GM21381 (cell line): ENCODE measurements at regions not wholly inside any gene's neighbourhood (a gene's known extent, or its start where the extent isn't known, plus 50 kb on each side); places are given as distances from the start of the nearest gene placed in this dataset.
"Not testable (repeated sequence)": the region's sequence is repeated elsewhere in the genome, so short reads cannot be mapped to it uniquely, and the experiment has no call there.

Experiments
- ATAC-seq: cut with Tn5 transposase; IDR thresholded peaks from one replicate; pipeline ENCODE4 v1.9.1; 2021; ENCODE audit warnings: mild to moderate bottlenecking, moderate library complexity; ENCODE audit not compliant: unreplicated experiment

DNA sequence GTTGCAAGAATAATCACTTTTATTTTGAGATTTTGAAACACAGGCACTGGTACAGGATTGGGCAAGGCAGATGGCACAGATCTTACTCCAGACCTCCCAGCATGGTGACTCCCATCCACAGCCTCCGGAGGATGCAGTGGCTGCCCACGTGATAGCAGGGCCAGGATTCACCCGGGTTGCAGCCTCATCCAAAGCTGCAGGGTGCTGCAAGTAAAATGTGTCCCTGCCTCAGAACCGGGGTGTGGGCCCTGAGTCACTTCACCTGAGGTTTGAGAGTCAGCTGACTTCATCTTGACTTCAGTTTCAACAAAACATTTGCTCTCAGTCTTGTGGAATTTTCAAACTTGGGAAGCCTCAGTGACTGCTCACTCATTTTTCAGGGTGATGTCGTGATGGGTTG lies 201.9 kb downstream of the FGF9 start:
- no peak for ATAC-seq

DNA sequence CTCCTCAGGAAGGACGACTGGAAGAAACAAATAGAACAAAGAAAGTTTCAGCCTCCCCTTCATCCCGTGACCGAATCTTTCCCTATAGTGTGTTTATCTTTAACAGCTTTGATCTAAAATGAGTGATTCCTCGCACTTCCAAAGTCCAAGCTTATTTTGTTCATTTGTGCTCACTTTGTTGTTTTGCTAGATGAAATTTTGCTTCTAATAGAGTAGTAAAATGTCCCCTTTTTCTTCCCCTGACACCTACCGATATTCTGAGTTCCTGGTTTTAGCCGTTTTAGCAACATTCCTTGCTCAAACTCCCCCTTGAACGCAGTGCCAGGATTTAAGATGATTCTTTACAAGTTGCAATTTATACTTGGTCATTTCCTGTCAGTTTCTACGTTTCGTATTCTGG lies 204.2 kb downstream of the FGF9 start:
- no peak for ATAC-seq

DNA sequence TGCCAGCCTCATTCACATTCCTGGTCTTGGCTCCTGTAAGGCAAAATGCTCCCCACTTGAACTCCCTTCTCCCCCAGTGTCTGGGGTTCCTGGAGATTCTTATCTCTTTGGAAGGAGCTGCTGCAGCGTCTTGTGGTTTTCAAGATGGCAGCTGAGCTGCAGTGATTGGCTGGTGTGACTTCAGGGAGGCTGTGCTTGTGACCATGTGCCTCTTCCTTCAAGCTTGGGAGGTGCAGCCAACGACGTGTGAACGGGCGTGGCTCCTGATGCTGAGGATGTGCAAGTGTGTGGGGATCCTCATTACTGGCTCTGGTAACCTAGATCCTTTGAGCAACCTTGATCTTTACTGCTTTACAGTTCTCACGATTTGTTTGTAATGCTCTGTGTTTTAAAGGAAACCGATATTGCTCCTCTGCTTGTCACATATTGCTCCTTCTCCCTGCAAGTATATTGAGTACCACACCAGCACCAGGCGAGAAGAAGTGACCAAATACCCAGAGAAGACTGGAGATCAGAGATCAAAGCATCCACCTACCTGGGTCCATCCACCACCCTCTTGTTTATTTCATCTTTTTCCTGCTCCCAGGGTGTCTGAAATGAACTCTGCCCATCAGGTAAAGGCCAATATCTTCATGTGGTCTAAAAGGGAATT lies 208.5 kb downstream of the FGF9 start:
- ATAC-seq, result no peak

DNA sequence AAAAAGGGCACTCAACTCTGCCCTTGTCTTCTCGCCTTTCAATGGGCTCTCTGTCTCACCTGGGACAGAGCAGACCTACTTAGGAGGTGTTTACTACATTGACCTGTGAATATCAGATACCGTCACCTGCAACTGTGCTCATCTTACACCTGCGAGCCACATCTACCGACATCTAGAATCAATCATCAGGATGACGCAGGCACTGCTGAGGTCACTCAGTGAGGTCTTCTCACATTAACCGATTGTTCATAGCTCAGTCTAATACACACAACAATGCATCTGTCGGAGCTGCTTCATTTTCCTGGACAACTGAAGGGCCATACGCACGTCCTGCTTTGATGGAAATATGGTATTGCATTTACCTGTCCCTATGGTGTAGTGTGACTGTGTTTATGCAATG lies 211.9 kb downstream of the FGF9 start:
- no peak for ATAC-seq

DNA sequence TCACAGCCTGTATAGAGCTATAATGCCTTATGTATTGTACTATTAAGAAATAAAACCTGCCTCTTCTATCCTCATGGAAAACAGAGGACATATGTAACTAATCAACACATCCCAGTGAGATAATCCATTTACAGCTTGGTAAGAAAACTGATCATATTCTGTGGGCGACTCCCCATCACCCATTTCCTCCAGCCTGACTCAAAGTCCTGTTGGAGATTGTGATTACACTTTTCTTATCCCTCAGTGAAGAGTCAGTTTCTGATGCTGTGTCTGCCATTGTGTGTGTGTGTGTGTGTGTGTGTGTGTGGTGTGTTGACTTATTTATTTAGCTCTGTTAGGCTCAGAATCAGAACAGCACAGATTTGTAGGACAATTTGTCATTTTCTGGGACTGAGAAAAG lies 212.8 kb downstream of the FGF9 start:
- ATAC-seq, result no peak

DNA sequence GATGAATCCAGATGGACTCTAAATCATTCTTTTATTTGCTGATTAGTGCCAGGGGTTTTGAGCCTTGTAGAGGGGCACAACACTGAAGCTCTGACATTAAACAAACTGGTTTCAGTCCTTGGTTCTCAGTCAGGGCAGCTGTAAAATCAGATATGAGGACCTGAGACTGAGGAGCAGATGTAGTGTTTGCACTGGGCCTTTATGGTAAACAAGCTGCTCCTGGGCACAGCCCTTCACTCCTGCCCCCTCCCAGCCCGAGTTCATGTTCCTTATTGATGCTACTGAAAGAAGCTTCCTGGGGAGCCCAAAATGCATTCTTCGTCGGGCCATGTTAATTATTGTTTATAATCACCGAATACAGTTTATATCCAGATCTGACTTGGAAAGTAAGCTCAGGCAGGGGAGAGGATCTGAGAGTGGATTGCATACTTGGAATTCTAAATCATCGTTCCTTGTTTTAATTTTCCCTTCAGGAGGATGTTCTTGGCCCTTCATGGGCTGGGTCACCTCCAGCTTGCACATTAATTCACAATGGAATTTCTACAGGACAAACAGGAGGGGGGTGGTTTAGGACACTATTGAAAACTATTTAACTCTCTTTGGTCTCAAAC lies 213.5 kb downstream of the FGF9 start:
- no peak for ATAC-seq

DNA sequence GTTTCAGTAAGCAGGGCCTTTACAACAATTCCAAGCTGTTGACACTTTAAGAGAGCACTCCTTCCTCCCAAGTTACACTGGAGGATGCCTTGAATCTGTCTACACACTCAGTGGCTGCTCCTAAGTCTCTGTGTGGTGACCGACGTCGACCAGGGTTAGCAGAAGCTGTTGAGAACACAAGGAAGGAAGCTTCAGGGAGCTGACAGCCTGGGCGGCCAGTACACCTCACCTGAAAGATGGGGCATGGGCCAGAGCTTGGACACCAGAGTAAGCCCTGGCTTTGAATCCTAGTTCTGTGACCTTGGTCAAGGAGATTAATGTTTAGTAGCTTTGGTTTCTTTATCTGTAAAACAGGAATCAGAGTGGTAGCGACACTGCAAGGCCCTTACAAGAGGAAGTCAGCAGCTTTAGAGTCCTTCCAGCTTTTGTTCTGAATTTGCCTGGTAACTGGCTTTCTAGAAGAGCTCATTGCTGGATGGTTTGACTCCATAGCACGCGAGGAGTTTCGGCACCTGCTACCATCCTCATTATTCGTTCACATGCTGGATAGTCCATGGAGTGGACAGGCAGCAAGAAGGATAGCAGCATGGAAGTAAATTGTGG lies 214.2 kb downstream of the FGF9 start:
- no peak for ATAC-seq

DNA sequence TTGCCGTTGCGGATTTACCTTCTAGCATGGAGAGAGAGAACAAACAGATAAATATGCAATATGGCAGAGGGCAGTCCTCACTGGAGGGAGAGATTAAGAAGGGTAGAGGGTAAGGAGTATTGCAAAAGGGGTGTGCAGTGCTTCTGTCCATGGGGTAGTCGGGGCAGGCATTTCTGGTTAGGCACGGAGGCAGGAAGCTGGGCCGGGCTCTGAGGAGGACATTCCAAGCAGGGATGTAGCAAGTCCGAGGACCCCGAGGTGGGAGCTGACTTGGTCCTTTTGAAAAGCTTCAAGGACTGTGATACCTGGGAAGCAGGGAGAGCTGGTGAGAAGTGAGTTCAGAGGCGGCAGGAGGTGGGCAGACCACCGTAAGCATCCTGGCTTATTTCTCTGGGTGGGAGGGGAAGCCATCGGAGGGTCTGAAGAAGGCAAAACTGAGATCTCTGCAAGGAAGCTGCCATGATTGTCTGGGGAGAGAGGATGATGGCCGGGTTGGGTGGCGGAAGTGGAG lies 214.9 kb downstream of the FGF9 start:
- no peak for ATAC-seq

DNA sequence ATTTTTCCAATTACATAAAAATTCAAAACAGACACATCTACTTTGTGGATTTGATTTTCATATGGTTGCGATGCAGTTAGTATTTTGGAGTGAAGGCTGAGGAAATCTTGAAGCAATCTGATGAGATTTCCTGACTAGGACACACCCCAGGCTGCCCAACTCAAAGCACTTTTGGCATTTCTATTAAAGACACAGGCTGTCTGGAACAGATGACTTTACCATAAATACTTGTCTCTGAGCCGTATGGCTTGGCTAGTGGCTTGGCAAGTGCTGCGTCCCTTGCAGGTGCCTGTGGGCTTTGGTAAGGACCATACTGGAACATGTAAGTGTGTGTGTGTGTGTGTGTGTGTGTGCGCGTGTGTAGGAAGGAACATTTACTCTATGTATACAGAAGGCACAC lies 218.8 kb downstream of the FGF9 start:
- no peak for ATAC-seq

DNA sequence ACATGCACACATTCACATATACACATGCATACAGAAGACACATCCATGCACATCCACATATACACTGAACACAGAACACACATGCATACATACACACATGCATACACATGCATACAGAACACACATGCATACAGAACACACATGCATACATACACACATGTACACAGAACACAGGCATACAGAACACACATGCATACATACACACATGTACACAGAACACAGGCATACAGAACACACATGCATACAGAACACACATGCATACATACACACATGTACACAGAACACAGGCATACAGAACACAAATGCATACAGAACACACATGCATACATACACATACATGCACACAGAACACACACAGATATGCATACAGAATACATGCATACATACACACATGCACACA lies 219.3 kb downstream of the FGF9 start:
- not testable (repeated sequence) for ATAC-seq

DNA sequence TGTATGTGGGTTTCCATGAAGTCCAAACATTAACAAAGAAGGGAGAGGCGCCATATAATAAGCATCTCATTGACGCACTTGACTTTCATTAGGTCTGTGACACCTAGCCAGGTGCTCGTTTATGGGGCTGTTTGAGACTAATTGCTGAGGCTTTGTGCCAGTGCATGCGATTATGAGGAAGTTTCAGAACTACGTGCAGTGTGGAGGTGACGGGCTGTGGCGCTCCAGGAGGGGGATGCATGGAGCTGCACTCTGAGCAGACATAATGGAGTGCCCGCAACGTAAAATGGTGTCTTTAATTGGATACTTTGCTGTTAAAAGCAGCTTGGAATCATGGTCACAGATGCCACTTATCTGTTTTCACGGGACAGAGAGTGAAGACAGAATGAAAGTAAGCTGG lies 223.2 kb downstream of the FGF9 start:
- ATAC-seq, result no peak

DNA sequence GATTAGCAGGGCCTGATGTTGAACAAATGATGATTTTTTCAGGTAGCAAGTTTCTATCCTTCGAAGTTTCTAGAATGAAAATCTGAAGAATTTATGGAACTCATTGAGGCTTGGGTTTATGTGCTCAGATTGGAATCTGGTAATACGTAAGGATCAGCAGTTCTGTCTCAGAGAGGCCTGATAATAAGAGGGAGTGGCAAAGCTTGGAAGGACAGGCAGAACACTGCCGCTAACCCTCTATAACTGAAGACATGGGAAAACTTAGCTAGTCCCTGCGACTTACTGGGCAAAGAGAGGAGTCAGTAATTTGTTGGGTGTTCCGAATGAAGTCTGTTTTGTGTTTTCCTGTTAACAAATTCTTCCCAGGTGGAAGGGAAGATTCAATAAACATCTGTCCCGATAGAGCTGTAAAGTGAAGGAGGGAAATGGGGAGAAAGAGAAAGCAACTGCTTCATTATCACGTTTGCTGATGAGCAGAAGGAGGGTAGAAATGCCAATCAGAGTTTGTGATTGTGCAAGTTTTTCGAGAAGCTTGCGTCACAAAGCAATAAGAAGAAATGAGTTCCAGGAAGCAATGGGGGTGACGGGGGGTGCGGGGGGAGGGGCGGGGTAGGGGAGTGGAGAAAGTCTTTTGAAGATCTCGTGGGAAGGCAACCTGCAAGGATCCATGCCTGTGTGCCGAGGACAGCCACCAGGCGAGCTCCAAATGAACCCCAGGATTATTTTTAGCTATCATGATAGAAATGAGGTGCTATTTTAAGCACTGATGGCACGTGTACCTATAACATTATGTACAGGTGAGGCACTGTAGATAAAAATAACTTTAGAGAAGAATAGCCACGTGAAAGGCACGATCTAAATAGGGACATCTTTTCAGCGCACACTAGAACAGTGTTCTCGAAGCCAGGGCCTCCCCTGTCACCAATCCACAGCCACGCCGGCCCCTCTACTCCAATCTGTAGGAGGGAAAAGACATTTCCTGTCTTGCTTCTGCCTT lies 224.1 kb downstream of the FGF9 start:
- no peak for ATAC-seq

DNA sequence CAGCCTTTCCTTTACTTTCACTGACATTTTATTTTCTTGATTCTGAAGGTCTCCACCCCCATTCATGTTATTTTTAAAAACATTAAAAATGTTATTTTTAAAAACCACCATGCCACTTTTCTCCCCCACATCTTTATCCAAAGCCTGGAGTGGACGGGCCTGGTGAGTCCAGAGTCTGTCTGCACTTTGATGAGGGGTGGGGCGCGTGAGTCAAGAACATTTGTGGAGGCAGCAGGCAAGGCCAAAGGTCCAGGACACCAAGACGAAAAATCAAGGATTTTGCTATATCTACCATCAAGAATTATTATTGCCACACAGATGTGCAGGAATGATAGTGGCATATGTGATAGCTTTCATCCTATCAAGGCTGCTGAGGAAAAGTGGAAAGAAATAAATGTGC lies 224.9 kb downstream of the FGF9 start:
- no peak for ATAC-seq

DNA sequence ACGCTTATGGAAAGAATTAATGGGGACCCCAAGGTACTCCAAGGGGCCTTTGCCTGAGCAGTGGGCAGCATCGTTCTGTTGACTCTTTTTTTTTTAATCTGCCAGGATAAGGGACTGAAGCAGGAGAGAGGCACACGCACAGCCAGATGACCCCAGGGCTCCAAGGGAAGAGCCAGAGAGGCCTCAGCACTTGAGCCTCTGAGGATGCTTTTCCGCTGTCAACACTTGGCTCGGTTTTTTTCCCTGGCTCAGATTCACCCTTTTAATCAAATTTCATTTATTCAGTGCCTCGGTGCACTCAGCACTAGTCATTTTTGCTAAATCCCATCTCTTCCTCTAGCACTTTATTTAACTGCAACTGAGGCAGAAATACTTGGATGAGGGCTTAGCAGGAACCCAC lies 226.3 kb downstream of the FGF9 start:
- ATAC-seq, result no peak

DNA sequence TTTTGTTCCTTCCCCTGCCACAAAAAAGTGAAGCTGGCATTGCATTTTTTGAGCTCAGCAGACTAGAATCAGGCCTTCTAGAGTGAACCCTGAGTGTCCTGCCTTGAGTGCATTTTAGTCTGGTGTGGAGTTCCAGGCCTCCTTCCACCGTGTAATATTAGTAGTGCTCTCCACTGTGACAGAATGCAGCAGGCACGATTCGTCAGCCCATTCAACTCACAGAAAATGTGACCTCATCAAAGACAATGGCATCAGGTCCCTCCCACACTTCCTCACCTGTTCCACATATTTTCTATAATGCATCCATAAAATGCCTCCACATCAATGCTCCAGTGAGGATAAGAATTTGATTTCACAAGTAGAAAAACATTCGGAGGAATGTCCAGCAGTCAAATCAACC lies 227.6 kb downstream of the FGF9 start:
- ATAC-seq, result no peak

DNA sequence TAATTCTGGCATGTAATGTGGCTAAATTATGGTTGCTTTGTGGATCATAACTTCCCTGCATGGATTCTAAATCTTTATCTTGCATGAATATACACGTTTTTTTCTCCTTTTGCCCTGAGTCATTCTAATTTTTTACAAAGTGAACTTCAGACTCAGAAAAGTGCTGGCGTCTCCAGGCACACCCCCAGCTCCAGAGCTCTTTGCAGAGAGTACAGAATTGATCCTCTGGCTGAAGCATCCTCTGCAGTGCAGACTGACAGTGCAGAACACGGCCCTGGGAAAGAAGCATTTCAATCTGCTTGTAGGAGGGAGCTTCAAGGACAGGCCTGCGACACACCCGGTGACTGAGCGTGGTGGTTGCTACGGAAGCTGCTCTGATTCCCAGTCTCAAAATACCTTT lies 228.1 kb downstream of the FGF9 start:
- ATAC-seq, result no peak

DNA sequence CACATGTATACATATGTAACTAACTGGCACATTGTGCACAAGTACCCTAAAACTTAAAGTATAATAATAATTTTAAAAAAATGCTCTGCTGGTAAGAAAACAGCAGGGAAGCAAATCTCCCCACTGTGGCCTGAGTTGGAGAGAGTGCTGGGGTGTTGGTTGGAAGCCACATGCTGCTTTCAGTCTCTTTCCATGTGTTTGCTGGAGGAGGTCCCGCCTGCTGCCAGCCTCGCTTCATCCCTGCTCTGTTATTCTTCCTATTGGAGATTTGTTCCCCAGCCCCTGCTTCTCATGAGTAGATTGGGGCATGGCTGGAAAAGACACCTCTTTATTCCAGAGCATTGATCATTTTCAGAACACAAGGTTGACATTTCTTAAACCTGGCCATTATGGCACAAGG lies 230.5 kb downstream of the FGF9 start:
- ATAC-seq, result no peak

DNA sequence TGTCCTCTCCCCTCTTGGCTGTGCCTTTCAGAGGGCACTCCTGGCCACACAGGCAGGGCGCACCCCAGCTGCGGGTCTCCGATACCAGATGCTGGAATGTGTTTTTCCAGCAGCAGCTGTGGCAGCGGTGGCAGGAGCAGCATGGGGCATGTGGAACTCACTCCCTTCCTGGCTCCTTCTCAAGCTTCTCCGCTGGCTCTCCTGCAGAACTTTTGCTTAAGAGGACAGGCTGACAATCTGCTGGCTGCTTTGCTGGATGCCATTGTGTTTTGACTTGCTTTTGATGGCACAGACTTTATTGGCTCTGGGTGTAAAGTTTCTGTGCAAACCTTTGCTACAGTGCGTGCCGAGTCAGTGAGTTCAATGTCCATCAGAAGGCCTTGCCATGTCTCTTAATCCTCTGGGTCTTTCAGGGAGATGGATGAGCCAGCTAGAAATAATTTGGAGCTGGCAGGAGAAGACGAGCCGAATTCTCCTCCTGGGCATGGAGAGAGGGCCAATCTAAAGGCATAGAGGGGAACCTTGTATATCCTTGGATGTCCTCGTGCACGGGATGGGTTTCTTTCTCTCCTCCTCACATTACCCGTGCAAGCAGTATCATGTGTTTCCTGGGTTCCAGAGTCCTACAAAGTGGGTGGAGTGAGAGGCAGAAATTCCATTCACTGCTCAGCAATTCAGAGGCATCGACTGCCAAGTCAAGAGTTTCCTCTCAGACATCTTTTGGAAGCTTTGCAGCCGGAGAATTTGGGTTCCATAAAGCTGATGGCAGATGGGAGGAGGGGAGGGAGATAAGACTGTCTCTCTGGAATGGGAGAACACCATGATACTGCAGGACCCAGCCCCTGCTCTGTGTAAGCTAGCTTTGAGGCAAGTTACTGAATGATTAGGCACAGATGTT lies 231.2 kb downstream of the FGF9 start:
- no peak for ATAC-seq

DNA sequence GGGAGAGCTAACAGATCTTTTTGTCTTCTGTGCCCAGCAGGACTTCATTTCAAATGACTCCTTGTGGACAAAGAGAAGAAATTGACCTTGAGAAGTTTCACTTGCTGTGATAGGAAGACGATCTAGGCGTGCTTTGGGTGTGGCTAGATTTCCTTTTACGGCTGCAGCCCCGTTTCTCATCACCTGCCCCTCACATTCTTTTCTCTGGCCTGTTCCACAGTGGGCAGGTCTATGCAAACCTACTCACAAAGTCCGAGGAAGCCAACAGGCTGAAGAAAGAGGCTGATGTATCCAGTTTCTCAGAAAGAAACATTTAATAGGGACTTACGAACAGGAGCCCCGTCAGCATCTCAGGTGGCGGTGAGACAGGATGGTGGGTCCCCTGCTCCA lies 231.8 kb downstream of the FGF9 start:
- ATAC-seq, result no peak

DNA sequence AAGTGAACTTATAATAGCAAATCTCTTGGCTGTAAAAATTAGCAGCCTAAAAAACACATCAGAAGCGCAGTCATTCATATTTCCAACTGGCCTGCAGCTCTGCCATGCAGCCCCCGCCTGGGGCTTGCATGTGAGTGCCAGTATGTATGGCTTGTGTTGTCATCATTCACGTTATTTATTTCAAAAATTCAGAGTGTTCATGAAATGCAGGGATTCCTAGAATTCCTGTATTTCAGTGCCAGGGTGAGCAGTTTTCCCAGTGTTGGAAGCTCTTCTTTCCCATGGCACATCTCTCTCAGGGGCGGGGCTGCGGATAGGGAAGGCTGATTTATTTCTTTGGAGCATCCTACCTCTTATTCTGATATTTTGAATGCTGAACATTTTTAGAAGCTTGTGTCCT lies 234.6 kb downstream of the FGF9 start:
- no peak for ATAC-seq
